Mucosa of descending colon (tissue), 3 donors: ENCODE measurements at regions not wholly inside any gene's neighbourhood (a gene's known extent, or its start where the extent isn't known, plus 50 kb on each side); places are given as distances from the start of the nearest gene placed in this dataset.

ENCODE experiments used
- ATAC-seq: fragments of 200-7000 bp; cut with Tn5 transposase; one replicate; pipeline ENCODE4 v1.9.1; 2020; ENCODE audit warnings: mild to moderate bottlenecking, moderate library complexity
- DNase-seq, 3 donors: peaks; one replicate each; pipeline ENCODE4 v3.0.0-alpha.2; 2020
- H3K36me3 ChIP-seq: fragments of 200-600 bp; one replicate; pipeline ENCODE4 v1.8.0; 2021; ENCODE audit warnings: low read depth, mild to moderate bottlenecking
- H3K4me1 ChIP-seq: fragments of 200-600 bp; one replicate; pipeline ENCODE4 v1.8.0; 2021; ENCODE audit warnings: low read depth, mild to moderate bottlenecking
- H3K4me3 ChIP-seq: fragments of 200-600 bp; one replicate; pipeline ENCODE4 v1.8.0; 2021; ENCODE audit warnings: mild to moderate bottlenecking
- H3K9me3 ChIP-seq: fragments of 200-600 bp; one replicate; pipeline ENCODE4 v1.8.0; 2021; ENCODE audit warnings: mild to moderate bottlenecking
- intact Hi-C, 2 donors: fragments of 100-400 bp; cut with DNase I in 1 of 2; cut with micrococcal nuclease in 1 of 2; formaldehyde crosslinking; loops; one replicate each; pipeline versions ENCODE4 v1.11.0 to v1.11.1; 2022; cut with DNase I, micrococcal nuclease
- TF ChIP-seq, protein P1 (sequence below): fragments of 200-600 bp; IDR thresholded peaks from one replicate; pipeline ENCODE4 v1.8.0; 2022; ENCODE audit warnings: antibody characterized with exemption, mild to moderate bottlenecking
- donor health status: DM: no; HTN: no; CAD: no; lungs with moderate emphysema.
- donor health status: DM: no; HTN: no; CAD: no.
- donor health status: DM: no; HTN: yes; CAD: no.

GRCh38 chr5:38046103-38046502 is 206.3 kb upstream of the GDNF start:
- DNase-seq (no peak), ATAC-seq (no peak)
- H3K4me3 ChIP-seq: no peak overlapping the region
- no peaks in the 10 kb centered on the region for H3K9me3 ChIP-seq
- intact Hi-C loops: no loop called here
- TF ChIP-seq, protein P1, sequence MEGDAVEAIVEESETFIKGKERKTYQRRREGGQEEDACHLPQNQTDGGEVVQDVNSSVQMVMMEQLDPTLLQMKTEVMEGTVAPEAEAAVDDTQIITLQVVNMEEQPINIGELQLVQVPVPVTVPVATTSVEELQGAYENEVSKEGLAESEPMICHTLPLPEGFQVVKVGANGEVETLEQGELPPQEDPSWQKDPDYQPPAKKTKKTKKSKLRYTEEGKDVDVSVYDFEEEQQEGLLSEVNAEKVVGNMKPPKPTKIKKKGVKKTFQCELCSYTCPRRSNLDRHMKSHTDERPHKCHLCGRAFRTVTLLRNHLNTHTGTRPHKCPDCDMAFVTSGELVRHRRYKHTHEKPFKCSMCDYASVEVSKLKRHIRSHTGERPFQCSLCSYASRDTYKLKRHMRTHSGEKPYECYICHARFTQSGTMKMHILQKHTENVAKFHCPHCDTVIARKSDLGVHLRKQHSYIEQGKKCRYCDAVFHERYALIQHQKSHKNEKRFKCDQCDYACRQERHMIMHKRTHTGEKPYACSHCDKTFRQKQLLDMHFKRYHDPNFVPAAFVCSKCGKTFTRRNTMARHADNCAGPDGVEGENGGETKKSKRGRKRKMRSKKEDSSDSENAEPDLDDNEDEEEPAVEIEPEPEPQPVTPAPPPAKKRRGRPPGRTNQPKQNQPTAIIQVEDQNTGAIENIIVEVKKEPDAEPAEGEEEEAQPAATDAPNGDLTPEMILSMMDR: no peak
- no peaks in the 10 kb centered on the region for H3K36me3 ChIP-seq
- H3K4me1 ChIP-seq: no peaks in the 10 kb centered on the region

- H3K4me1 ChIP-seq: no peaks in the 10 kb centered on the region
- intact Hi-C loops: no loop called here
- no peak for ATAC-seq
- H3K36me3 ChIP-seq: no peaks in the 10 kb centered on the region
- TF ChIP-seq, protein P1: no peak
- DNase-seq: no peak
- no peak overlapping the region for H3K4me3 ChIP-seq
- H3K9me3 ChIP-seq: no peaks in the 10 kb centered on the region
These were observed 205.6 kb upstream of the GDNF start for GRCh38 chr5:38045446-38045845.

- Histone ChIP-seq H3K4me1 (no peaks in the 10 kb centered on the region), H3K36me3 (no peaks in the 10 kb centered on the region), H3K4me3 (no peak overlapping the region), H3K9me3 (no peaks in the 10 kb centered on the region)
- DNase-seq: no peak
- TF ChIP-seq, protein P1: no peak
- intact Hi-C loops: no loop called here
- ATAC-seq: no peak
These were observed 200.0 kb upstream of the GDNF start for GRCh38 chr5:38039826-38040225.

GRCh38 chr5:38039091-38039490 is 199.2 kb upstream of the GDNF start:
- ATAC-seq: no peak

GRCh38 chr5:38036765-38037164 is 196.9 kb upstream of the GDNF start:
- TF ChIP-seq, protein P1: no peak

More at GRCh38 chr5:38039091-38039490, 199.2 kb upstream of the GDNF start:
- no peaks in the 10 kb centered on the region for H3K36me3 ChIP-seq
- no peak for DNase-seq
- no peak overlapping the region for H3K4me3 ChIP-seq
- no peaks in the 10 kb centered on the region for H3K4me1 ChIP-seq
- H3K9me3 ChIP-seq: no peaks in the 10 kb centered on the region
- intact Hi-C loops: no loop called here
- TF ChIP-seq, protein P1: no peak

DNA sequence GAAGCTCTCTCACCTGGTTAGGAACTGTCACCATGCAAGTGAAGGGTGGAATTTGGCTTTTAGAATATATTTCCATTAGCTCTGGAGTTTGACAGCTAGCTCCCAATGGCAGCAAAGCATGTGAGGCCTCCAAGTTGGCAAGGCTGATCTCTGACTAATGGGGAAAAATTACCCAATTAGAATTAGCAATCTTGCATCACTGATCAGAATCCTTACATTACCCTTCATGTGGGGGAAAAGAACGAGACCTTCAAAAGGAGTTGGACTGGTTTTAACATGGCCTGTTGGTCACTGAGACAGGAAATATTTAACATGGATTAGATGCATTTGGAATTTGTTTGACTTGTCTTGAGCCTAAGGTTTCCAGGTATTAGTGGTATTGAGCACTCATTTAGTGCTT is 192.3 kb upstream of the GDNF start:
- TF ChIP-seq, protein P1: no peak
- no peaks in the 10 kb centered on the region for H3K9me3 ChIP-seq
- no peak overlapping the region for H3K4me3 ChIP-seq
- intact Hi-C loops: no loop called here
- no peak for ATAC-seq
- DNase-seq: no peak
- no peaks in the 10 kb centered on the region for H3K4me1 ChIP-seq
- no peaks in the 10 kb centered on the region for H3K36me3 ChIP-seq

More at GRCh38 chr5:38036765-38037164, 196.9 kb upstream of the GDNF start:
- Histone ChIP-seq H3K4me3 (no peak overlapping the region), H3K36me3 (no peaks in the 10 kb centered on the region), H3K4me1 (no peaks in the 10 kb centered on the region), H3K9me3 (no peaks in the 10 kb centered on the region)
- DNase-seq: no peak
- intact Hi-C loops: no loop called here
- ATAC-seq: no peak
